NCI-H146 treated with DMSO at 0.1 percent for 48 hours (cell line): ENCODE measurements at regions not wholly inside any gene's neighbourhood (a gene's known extent, or its start where the extent isn't known, plus 50 kb on each side); places are given as distances from the start of the nearest gene placed in this dataset.

ENCODE experiments used
- DNase-seq: peaks from one replicate; lab custom pipeline; 2025; ENCODE audit not compliant: unreplicated experiment; lab: John Stamatoyannopoulos, UW

DNA sequence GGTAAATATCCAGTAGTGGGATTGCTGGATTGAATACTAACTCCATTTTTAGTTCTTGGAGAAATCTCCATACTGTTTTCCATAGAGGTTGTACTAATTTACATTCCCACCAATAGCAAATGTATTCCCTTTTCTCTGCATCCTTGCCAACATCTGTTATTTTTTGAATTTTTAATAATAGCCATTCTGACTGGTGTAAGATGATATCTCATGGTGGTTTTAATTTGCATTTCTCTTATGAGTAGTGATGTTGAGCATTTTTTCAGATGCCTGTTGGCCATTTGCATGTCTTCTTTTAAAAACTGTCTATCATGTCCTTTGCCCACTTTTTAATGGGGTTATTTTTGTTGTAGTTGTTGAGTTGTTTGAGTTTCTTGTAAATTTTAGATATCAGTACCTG is 253.2 kb downstream of the HAO1 start:
- DNase-seq = no peak

GRCh38 chr20:7689151-7689550 is 251.1 kb downstream of the HAO1 start:
- DNase-seq = no peak

DNA sequence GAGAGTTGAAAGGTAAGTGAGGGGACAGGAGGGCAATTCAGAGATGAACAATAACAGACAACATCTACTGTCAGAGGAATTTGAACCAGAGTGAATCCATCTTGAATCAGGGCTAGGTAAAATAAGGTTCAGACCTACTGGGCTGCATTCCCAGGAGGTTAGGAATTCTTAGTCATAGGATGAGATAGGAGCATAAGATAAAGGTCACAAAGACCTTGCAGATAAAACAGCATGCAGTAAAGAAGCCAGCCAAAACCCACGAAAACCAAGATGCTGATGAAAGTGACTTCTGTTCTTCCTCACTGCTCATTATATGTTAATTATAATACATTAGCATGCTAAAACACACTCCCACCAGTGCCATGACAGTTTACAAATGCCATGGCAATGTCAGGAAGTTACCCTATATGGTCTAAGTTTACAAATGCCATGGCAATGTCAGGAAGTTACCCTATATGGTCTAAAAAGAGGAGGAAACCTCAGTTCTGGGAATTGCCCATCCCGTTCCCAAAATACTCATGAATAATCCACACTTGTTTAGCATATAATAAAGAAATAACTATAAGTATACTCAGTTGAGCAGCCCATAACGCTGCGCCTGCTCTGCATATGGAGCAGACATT is 248.5 kb downstream of the HAO1 start:
- DNase-seq = no peak

DNA sequence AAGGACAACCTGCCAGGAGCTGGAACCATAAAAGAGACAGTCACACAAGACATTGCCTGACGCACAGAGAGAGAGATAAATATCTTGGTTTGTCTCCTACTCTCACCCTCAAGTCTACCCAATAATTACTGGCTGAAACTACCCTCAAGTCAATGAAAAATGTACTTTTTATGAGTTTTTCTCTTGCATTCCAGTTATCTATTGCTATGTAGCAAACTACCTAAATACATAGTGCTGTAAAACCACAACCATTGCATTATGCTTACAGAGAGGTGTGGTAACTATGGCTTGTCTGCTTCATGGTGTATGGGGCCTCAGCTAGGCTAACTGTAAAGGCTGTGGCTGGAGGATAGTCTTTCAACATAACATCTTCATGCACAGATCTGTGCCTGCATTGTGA is 247.8 kb downstream of the HAO1 start:
- DNase-seq = no peak

DNA sequence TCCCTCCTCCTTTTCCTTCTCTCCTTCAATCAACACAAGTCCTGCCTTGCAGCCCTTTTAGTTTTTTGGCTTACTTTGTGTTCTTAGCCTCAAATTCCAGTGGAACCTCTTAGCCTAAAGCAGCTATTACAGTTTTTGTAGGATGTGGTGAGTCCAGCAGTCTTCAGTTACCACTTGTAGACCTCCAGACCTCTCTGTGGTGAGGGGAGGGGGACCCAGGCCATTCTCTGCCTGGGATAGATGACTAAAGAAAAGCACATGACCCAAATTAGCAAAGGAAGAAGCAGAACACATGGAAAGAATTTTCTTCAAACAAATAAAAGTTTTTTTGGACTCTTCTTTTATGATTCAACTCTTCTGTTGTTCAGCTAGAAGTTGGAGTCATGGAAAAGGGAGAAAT is 246.5 kb downstream of the HAO1 start:
- DNase-seq = no peak

GRCh38 chr20:7695051-7695495 is 245.2 kb downstream of the HAO1 start:
- no peak for DNase-seq

DNA sequence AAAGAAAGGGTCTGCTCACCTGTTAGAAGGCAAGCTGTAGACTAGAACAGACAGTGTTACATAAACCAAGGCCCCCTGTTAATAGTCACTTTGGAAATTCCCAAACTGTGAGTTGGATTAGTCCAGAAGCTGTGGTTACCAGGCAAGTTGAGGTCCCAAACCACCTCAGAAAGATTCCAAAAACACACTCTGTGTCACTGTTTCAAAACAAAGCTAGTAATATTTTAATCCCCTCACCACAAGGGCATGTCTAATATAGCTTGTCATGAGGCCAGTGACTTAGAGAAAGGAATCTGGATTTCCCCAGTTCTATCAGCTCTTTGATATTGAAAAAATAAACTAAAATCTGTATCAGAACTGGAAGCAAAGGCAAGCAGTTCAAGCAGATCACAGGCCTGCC is 244.6 kb downstream of the HAO1 start:
- DNase-seq = no peak

DNA sequence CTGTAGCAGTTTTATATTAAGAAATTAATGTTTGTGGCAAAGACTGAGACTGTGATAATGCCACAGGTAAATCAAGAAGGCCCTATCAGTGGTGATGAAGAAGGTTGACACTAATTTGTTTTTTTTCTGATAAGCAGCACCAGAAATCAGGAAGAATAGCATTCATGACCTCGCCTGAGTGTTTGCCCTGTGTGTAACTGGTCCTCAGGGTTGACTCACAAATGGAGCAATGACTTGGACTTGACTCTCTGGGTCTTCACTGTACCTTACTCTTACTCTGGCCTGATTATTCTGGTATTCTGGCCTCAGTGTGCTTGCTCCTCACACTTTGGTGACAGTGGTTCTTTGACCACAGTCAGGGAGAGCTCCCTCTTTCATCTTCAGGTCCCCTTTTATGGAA is 243.9 kb downstream of the HAO1 start:
- DNase-seq = no peak

GRCh38 chr20:7702141-7702540 is 238.1 kb downstream of the HAO1 start:
- peak; percentile 41 for DNase-seq

GRCh38 chr20:7703551-7703961 is 236.7 kb downstream of the HAO1 start:
- peak; percentile 100 for DNase-seq

GRCh38 chr20:7703996-7704395 is 236.3 kb downstream of the HAO1 start:
- DNase-seq = peak; percentile 99

- no peak for DNase-seq
These were observed 232.1 kb downstream of the HAO1 start for GRCh38 chr20:7708112-7708511.

DNA sequence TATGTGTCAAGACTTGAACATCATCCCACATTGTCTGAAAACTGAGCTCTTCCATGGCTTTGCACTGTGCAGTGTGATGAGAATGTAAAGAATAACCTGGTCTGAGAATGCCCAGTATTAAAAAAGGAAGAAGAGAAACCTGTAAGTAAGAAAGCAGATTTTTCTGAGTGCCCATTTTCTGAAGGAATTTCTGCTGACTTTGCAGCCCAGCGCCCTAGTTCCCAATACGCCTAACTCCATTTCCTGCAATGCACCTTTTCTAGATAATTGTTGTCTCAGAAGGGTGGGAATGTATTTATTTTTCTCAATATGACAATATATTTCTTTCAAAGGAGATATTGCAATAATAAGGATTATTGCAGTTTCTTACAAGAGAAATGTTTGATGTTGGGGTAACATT is 231.5 kb downstream of the HAO1 start:
- no peak for DNase-seq

DNA sequence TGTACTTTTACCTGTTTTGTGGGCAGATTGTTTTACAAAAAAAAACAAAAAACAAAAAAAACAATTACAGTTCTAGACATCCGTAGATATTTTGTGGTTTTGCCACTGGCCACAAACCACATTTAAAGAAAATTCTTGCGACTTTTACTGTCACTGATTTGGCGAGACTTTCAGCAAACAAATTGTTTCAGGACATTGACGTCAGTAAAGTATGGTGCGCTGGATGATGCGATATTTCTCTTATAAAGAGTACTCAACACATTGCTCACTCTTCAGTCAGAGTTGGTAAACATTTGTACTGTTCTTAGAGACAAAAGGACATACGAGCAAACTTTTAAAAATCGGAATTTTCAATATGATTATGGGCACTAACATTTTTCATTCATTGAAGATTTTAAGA is 229.8 kb downstream of the HAO1 start:
- DNase-seq = no peak

- no peak for DNase-seq
These were observed 227.6 kb downstream of the HAO1 start for GRCh38 chr20:7712661-7713060.

DNA sequence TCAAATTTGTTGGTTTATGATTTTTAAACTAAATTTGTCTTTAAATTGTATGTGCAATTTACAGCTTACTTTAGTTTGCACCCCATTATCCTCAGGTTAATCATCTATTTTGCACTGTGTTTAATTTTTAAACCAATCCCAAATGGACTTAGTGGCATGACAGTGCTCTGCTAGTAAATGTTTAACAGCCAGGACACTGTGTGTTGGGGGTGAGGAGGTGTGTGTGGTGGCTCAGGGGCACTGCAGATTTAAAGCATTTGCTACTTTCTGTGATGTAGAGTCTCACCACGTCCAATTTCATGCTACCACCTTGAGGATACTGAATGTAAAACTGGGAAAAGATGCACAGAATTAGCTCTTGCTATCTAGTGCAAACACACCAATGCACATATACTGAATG is 225.7 kb downstream of the HAO1 start:
- DNase-seq = no peak

- DNase-seq = no peak
These were observed 223.8 kb downstream of the HAO1 start for GRCh38 chr20:7716286-7716972.

- DNase-seq = no peak
These were observed 217.7 kb downstream of the HAO1 start for GRCh38 chr20:7722564-7722963.

DNA sequence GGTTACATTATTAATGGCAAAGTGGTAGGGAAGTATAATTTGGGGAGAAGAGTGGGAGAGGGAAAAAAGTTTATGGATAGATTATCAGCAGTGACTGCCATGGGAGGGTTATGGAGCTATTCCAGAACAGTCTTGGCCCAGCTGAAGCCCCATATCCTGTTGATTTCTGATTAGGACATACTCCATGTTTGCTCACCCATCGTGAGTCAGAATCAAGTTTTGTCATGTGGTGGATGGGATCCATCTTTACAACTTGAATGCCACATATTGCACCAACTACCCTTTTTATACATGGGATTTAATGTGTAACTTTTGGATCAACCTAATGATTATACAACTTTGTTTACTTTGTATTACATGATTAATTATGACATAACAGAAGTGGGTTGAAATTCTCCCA is 217.0 kb downstream of the HAO1 start:
- DNase-seq = no peak

DNA sequence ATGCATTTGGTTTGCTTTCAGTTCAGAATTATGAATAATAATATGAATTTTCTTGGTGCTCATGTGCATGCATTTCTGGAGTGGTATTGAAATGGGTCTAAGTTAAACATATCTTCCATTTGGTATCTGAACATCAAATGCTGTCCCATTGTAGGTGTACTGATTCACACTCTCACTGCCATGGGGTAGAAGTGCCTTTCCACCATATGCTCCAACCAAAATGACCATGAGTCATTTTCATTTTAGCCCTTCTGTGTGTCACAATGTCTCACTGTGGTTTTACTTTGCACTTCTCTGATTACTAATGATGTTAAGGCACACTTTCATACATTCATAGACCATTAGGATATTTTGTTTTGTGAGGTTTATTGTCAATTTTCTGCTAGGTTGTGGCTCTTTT is 211.9 kb downstream of the HAO1 start:
- DNase-seq = no peak

DNA sequence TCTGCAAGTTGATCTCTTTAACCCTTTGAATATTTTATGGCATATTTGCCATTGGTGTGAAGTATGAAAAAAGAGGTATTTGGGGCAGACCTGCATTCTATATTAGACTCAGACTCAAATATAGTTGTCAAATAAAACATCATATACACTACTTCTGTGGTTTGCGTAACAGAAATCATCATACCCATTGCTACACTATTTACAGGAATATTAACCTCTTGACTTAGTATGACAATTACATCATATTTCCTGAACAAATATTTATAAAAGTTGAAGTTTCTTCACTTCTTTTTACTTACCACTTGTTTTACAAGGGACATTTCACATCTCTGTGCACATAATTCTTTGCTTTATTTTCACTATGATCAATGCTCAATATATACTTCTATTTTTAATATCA is 206.0 kb downstream of the HAO1 start:
- no peak for DNase-seq

- no peak for DNase-seq
These were observed 203.9 kb downstream of the HAO1 start for GRCh38 chr20:7736336-7736735.

DNA sequence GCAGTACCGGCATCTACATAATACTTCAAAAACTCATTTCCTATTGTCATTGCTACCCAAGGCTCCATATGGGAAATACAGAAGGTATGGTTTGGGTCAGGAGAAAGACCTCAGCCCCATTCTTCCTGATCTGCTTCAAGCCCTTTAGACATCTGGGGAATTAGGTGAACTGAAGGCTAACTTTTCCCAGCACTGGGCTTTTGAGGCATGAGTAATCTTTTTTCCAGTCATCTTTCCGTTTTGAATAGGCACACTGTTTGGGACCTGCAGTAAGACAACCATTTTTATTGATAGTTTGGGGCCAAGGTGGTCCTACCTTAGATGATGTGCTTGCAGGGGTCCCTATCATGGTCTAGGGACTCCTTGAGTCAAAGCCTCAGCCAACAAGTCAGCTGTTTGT is 198.4 kb downstream of the HAO1 start:
- DNase-seq = no peak
